HG03457 (cell line): ENCODE measurements at regions not wholly inside any gene's neighbourhood (a gene's known extent, or its start where the extent isn't known, plus 50 kb on each side); places are given as distances from the start of the nearest gene placed in this dataset.

Experiments
- ATAC-seq: cut with Tn5 transposase; IDR thresholded peaks from one replicate; pipeline ENCODE4 v1.9.1; 2021; ENCODE audit warnings: moderate number of reproducible peaks; ENCODE audit not compliant: unreplicated experiment

DNA sequence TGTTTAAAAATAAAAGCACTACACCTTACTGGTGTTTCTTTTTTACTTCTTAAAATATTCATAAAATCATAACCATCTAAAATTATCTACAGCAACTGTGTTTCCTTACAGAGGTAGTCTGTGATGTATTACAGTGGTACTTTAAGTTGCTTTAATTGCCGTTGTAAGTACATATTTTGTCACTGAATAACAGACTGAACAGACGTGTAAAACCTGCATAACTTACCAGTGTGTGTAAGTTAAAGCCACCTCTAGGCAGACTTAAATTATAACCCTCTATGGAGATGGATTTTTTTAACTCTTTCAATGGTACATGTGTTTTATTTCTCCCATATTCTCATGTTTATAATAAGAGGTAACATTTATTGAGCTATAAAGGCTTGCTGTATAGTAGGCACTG lies 166.8 kb downstream of the NR4A2 start:
- ATAC-seq, result no peak

DNA sequence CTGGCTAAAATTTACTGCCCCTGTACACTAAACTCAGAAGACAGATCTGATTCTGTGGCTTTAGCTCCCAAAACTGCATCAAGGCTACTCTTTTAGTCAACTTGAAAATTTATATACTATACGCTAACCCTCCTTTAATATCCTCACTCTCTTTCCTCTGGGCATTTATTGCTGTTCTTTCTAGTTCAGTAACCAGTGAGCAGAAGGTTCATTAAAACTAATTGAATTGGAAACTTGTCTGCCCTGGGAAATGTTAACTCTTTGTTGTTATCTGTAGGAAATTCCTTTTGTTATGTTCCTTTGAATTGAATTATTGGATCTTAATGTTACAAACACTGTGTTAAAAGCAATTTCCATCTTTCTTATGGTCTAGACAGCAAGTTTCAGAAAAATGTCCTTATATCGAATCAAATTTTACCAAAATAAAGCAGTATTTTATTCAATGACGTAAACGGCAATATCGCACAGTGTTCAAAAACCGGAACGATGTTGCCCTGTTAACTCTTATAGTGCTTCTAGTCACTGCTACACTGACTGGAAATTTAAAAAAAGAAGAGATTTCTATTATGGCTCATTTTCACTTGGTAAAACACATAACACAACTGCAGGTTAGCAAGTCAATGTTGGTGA lies 168.3 kb downstream of the NR4A2 start:
- ATAC-seq, result no peak

DNA sequence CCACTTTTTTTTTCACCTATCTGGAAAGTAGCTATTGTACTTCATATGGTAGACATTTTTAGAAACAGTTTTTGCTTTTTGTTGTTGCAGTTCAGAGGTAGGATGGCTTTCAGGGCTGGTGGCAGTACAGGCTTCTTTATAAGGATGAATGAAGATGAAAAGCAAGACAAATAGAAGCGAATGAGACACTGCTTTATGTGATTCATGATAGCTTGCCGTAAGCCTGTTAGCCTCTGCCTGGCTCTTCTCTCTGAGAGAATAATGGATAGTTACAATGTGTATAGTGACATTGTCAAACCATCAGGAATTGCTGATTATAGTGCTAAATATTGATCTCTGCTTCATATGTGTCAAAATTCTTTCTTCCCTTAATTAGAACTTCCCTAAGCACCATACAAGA lies 173.7 kb downstream of the NR4A2 start:
- ATAC-seq, result no peak

DNA sequence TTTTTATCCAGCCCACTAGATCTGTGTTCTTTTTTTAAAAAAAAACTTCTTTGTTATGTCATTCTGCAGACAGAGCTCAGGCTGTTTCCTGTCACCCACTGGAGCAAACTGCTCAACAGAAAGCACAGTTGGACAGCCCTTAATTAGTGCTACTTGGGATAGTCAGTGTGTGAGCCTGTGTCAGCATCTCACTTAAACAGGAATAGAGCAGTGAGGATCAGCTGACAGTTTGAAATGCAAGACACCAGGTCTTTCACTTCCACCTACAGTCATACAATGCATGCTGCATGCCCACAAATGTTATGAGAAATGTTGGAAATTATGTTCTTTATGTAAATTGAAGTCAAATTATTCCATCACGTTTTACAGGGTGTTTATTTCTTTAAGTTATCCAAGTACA lies 174.9 kb downstream of the NR4A2 start:
- ATAC-seq, result no peak

DNA sequence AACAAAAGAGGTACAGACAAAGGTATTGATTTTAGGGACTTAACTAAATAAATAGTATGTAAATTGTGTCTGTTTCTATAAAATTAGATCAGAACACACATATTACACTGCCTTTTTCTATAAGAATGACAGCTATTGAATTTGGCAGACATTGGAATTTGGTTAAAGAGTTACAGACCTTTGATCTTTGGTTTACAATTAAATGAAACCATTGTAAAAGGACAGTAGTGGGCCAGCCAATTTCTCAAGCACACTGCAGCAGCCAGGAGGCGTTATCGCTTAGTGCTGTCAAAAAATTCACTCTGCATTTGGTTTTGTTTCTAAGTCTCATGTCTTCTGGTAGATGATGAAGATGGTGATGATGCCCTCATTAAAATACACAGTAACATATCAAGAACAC lies 175.9 kb downstream of the NR4A2 start:
- ATAC-seq, result no peak

DNA sequence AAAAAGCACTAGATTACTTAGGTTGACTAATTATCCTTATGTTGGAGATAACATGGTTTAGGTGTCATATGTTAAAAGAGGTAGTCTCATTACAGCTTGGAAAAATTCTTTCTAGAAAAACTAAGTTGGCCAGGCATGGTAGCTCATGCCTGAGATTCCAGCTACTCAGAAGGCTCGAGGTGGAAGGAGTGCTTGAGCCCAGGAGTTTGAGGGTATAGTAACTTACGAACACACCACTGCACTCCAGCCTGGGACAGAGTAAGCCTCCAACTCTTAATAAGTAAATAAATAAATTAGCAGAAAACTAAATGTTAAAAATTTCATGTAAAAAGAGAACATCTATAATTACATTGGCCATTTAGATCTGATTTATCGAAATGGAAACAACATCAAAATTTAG lies 177.2 kb downstream of the NR4A2 start:
- no peak for ATAC-seq

DNA sequence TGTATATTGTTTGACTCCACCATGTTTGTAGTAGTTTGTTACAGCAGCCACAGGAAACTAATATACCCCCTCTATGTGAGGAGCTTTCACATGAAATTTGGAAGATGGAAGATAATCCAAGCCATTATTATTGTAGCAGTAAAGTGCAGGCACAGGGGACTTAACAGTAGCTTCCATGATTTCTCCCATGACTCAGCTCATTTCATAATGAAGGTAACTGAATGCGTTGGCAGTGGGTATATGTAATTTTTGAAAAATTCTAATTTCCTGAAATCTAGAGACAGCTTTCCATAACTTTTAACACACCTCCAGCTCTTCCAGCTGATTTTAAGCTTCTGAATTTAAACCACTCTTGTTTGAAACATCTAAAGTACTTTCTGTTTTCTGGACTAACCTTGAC lies 181.2 kb downstream of the NR4A2 start:
- no peak for ATAC-seq

DNA sequence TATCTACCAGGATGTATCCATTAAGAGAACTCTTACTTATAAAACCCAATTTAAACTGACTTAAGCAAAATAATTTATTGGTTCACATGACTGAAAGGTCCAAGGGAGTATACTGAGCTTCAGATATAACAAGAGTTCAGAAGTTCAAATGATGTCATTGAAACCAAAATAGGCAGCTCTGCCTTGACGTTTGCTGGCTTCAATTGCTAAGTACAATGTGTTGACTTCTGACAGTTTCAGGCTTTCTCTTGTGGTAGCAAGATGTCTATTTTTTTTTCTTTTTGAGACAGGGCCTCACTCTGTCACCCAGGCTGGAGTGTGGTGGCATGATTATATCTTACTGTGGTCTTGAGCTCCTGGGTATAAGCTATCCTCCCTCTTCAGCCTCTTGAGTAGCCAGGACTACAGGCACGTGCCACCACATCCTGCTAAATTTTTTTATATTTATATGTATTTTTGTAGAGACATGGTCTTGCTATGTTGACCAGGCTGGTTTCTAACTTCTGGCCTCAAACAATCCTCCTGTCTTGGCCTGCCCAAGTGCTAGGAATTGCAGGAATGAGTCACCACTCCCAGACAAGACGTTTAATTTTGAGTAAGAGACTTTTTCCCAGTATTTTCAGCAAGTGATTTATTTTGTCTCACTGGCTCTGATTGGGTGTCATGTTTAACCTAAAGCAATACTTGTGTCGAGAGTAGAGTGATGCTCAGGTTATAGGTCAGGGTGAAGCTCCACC lies 184.8 kb downstream of the NR4A2 start:
- ATAC-seq, result peak; percentile 81

DNA sequence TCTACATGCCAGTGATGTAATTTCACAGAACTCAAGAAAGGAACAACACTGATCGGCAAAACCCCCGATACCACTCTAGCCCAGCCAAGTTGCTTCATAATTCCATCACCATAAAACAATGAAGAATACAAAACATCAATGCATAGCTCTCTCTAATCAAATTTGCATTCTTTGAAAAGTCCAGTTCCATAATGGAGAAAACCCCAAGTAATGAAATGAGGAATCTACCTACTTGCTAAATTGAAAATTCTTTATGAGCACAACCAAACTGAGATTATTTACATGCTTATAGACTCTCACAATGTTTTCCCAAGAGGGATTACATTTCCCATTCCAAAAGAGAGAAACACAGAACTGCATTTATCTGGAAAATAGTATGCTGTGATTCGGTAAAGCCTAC lies 186.5 kb downstream of the NR4A2 start:
- no peak for ATAC-seq

DNA sequence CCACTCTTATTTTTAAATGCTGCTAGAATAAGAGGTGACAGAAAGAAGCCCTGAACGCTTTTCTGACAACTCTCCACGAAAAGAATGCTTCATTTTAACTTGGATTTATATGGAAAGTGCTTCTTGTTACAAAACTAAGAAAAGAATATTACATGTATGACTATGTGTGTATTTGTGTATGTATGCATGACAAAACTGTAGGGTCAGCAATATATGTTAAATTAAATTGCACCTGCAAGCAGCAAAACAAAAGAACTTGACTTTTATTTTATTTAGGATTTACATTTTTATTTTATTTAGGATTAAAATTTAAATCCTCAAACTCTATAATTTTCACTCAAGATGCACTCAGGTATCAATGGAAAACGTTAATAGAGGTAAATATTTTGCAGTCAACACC lies 187.1 kb downstream of the NR4A2 start:
- ATAC-seq, result no peak

DNA sequence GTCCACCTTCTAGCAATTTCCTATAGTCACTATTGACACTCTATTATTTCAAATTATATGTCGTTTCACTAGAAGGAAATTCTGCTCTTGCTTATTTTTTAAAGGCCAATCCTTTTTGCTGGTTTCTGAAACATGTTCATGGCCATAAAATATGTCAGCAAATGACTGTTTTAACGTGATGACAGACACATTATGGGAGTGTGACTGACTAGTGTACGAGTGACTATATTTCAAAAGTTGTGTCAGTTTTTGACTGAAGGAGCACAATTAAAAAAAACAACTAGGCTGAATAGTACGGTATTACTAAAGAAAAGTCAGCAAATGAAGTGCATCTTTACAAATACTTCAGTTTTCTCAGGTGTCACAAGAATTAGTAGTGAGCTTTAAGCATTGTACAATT lies 196.0 kb downstream of the NR4A2 start:
- no peak for ATAC-seq

DNA sequence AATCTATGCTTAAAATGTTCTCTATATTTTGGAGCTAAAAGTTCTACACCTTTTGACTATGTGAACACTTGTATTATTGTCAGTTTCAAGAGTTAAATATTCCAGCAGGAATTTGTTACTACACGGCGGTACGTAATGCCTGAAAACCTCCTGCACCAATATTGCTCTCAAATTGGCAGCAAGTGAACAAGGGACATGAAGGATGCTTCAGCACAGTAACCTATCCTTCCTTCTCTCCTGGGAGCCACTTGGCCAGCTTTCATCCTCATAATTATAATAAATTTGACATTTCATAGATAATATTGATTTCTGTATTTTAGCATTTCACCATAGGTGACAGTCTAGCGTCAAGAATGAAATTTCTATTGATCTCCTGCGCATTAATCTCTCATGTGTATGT lies 197.6 kb downstream of the NR4A2 start:
- ATAC-seq, result no peak

DNA sequence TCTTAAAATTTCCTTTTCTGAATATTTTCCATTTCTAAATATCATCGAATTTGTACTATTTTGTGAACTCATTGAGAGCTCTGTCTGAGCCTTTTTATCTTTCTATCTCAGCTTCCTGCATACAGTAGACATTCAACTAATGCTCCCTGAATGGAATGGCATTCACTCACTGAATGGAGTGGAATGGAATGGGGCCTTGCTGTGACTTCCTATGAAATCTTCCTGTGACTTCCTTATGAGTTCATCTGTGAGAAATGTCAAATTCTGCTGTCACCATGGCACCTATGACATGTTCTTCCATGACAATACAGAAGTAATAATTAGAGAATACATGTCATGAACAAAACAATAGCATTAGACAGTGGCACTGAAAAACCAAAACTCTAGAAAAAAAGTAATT lies 199.6 kb downstream of the NR4A2 start:
- no peak for ATAC-seq

DNA sequence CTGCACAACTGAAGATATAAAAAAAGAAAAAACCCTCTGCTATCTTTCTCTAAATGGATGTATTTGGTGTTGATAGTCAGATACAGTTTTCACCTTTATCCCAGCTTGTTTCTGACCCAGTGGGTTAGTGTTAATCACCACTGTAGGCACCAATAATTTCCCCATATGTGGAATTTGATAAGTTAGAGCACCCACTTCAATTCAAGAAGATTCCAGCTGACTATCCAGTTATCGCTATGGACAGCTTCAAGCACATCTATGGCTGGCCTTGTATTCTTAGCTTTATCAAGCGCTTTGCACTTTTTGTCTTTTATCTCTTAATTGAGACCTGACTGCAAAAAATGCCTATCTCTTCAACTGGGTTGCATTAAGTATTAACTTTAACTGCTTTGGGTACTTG lies 200.4 kb downstream of the NR4A2 start:
- no peak for ATAC-seq

DNA sequence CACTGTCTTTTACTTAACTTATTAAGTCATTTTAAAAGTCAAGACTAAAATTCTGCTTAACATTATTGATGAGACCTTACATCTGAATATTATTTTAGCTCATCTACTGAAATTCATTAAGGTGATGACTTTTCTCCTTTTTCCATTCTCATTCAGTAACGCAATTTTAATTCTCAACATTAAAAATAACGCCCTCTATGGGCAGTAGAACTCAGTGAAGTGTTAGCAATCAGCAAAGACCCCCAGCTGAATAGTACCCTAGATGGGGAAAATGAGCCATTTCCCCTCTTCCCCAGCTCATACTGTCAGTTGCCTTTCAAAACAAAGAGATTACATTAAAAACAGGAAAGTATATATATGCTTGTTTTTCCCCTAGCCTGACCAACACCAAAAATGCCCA lies 203.3 kb downstream of the NR4A2 start:
- no peak for ATAC-seq

DNA sequence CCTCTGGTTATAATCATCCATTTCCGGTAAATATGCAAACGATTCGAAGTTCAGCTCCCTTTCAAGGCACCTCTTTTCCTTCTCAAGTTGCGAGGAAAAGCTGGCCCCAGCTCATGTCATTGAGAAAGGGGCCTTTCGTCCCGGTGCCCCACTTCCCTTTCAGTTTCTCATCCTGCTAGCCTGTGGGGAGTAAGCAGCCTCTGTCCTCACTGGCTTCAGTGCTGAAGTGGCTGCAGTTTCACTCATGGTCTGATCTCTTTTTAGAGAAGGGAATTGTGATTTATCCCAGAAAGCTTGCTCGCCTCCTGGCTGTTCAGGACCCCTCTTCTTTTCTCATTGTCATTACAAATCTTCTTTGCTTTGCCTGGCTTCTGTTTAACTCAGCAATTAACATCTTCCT lies 207.5 kb downstream of the NR4A2 start:
- no peak for ATAC-seq

DNA sequence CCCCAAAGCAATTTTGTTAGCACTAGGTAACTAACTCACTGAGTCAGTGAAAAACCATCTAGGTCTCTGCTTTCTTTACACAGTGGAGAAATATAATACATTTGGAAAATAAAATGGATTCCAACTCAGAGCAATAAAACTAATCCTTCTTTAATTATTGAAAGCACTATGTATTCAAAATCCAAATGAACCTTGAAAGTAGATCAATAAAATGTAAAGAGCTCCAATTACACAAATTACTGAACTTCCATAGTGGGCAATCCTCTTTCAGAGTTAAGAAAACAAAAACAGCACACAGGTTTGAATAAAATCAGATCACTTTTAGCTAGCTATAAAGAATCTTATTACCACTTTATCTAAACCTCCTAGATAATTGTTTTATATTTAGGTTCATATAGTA lies 208.1 kb downstream of the NR4A2 start:
- no peak for ATAC-seq

DNA sequence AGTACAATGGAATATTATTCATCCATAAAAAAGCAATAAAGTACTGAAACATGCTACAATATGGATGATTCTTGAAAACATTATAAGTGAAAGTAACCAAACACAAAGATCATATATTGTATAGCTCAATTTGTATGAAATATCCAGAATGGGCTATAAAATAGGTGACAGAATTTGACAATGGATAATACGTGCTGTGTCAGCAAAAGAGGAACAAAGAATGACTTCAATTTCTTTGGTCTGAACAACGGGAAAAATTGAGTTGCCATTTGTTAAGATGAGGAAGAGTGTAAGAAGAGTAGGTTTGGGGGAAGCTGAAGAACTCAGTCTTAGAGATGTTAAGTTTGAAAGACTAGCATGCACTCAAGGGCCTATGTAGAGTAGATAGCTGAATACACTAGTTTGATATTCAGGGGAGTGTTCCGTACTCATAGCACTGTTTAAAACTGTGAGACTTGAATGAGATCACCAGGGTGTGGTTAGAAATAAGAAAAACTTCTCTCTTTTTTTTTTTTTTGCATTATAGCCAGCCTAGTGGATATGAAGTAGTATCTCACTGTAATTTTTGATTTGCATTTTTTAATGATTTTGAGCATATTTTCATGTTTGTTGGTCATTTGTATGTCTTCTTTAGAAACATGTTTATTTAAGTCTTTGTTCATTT lies 213.6 kb downstream of the NR4A2 start:
- ATAC-seq, result no peak

DNA sequence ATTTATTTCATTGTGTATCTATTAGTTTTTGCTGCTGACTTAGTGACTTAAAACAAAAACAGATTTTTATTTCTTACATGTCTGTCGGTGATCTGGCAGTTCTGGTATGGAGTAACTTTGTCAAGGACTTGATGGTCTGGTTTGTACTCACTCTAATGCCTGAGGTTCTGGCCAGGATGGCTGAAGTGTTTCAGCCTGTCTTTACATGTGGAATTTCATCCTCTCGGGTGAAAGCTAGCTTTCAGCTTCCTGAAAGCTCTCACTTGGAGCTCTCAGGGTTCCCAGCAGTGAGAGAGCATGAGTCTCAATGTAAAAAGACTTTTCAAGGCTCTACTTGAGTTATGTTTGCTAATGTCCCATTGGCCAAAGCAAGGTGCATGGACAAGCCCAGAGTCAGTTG lies 216.4 kb downstream of the NR4A2 start:
- no peak for ATAC-seq

DNA sequence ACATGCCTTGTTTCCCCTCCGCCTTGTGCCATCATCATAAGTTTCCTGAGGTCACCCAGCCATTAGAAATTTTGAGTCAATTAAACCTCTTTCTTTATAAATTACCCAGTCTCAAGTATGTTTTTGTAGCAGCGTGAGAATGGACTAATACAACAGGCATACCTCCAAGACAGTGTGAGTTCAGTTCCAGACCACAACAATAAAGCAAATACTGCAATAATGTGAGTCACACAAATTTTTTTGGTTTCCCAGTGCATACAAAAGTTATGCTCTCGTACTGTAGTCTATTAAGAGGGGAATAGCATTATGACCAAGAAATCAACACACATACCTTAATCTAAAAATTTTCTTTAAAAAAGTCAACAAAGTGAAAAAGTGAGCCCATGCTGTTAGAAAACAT lies 217.2 kb downstream of the NR4A2 start:
- no peak for ATAC-seq

DNA sequence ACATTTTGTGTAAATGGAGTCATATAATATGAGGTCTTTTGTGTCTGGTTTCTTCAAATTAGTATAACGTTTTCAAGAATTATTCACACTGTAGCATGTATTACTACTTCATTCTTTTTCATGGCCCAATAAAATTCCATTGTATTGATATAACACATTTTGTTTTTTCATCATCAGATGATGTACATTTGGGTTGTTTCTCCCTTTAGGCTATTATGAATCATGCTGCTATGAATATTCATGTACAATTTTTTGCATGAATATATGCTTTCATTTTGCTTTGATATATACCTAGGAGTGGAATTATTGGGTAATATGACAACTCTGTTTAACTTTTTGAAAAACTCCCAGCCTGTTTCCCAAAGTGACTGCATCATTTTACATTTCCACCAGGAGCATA lies 220.2 kb downstream of the NR4A2 start:
- ATAC-seq, result no peak

DNA sequence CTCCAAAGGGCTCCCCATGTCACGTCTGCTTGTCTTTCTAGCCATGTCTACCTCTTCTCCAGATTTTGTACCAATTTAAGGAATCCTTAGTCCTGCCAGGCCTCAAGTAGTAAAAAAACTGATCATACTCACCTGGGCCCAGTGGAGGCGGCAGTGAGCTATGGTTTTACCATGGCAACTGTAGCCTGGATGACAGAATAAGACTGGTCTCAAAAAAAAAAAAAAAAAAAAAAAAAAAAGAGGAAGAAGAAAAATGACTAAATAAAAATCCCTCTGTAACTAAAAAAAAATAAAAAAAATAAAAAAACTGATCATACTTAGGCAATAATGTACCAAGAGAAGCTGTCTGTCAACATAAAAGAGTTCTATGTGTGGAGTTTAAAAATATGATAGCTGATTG lies 221.6 kb downstream of the NR4A2 start:
- ATAC-seq, result peak; percentile 92
